GM18498 (cell line): ENCODE measurements at regions not wholly inside any gene's neighbourhood (a gene's known extent, or its start where the extent isn't known, plus 50 kb on each side); places are given as distances from the start of the nearest gene placed in this dataset.
A peak's percentile ranks its signal among the peaks of the same experiment; 100 is the strongest.

Source experiments
- ATAC-seq: cut with Tn5 transposase; IDR thresholded peaks from one replicate; pipeline ENCODE4 v1.9.1; 2021; ENCODE audit warnings: mild to moderate bottlenecking, moderate library complexity; ENCODE audit not compliant: unreplicated experiment

GRCh38 chr6:133688705-133689492 is 200.0 kb upstream of the TCF21 start:
- no peak for ATAC-seq

- no peak for ATAC-seq
These were observed 199.1 kb upstream of the TCF21 start for GRCh38 chr6:133689863-133690262.

- ATAC-seq, result no peak
These were observed 195.3 kb upstream of the TCF21 start for GRCh38 chr6:133693565-133693964.

- no peak for ATAC-seq
These were observed 191.7 kb upstream of the TCF21 start for GRCh38 chr6:133697185-133697584.

GRCh38 chr6:133697666-133698065 is 191.2 kb upstream of the TCF21 start:
- no peak for ATAC-seq

DNA sequence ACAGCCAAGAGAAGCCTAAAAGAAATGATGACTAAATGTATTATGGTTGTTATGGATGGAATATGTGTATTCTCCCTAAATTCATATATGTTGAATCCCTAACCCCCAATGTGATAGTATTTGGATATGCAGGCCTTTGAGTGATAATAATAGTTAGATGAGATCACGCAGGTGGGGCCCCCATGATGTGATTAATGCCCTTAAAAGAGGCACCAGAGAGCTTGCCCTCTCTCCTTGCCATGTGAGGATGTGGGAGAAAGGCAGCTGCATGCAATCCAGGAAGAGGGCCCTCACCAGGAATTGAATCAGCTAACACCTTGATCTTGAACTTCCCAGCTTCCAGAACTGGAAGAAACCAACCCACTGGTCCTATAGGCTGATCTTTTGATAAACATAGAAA is 190.6 kb upstream of the TCF21 start:
- no peak for ATAC-seq

DNA sequence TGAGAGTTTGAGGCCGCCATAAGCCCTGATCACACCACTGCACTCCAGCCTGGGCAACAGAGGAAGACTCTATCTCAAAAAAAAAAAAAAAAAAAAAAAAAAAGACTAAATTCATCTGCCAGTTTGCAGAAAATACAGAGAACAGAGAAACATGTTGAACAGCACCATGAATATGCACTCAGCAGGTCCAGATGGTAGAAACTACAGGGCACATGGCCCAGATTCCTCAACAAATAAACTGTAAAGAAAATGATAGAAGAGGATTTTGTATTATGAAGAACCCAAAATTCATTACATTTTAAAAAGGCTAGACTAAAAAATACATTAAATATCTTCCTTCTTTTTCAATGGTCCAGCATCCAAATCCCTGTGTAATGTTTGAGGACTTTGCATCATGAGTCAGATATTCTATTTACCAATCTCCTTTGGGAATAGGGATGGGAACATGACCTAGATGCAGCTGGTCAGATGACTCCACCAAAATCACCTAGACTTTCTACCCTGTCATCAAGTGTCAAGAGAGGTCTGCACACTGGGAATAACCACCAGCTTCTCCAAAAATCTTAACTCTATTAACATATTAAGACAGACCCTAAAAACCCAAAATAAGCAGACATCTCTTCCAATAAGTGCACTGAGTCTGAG is 189.1 kb upstream of the TCF21 start:
- no peak for ATAC-seq

GRCh38 chr6:133701633-133702331 is 187.1 kb upstream of the TCF21 start:
- no peak for ATAC-seq

DNA sequence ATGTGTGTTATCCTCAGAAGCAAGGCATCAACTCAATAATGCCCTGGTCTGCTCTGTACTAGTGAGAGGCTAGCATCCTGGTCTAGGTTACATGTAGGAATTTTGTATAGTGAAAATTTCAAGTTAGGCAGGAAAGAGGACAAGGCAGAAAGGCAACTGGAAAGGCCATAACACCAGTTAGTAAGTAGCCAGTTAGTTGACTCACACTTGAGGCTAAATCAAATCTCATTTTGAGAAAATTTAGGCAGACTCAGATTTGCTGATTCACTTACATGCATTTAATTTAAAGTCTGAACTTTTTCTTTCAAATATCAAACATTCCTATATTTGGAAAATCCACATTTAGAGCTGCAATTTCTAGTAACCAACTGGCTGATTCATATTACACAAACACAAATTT is 184.5 kb upstream of the TCF21 start:
- ATAC-seq, result no peak

- no peak for ATAC-seq
These were observed 183.8 kb upstream of the TCF21 start for GRCh38 chr6:133705066-133705465.

DNA sequence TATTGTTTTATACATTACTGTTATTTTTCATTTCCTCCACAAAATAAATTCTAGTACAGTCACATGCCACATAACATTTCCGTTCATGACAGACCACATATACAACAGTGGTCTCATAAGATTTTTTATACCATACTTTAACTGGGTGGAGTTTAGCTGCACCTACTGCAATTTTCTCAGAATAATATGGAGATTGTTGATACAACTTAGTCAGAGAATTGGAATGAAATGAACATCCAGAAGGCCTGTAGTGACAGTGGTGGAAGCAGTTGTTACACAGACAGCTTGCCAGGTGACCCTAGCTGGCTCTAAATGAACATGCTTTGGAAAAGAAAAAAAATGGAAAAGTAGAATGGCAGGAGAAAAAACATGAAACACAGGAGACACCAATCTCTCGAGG is 183.2 kb upstream of the TCF21 start:
- ATAC-seq, result no peak

DNA sequence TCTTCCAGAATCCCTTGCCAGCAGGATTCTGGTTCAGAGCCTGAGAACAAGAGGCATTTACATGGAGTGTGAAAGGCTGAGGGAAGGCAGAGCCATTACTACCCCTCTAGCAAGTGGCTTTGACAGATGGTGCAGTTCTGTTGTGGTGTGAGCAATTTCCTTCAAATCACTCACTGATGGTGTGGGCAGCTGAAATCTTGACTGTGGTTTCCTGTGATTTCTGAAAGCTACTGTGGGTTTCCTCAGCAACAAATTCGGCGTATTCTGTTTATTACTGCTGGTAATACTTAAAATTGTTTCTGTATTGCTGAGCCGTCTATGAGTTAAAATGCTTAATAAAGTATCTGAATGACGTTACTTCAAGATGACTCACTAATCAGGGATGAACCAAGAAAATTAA is 181.5 kb upstream of the TCF21 start:
- peak; percentile 69 for ATAC-seq

GRCh38 chr6:133710826-133711225 is 178.1 kb upstream of the TCF21 start:
- ATAC-seq, result no peak

DNA sequence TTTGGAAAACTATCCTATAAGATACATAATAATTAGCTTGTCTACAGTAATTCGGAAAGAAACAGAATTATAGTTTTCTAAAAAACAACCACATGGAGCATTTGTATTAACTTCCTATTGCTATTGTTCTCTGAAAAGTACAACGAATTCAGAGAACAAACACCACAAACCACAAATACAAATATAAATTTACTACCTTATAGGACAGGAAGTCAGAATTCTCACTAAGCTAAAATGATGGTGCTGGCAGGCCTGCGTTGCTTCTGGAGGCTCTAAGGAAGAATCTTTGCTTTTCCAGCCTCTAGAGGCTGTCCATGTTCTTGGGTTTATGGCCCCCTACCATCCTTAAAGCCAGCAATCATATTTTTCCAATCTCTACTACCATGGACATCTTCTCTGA is 173.6 kb upstream of the TCF21 start:
- ATAC-seq, result no peak

- ATAC-seq, result no peak
These were observed 164.2 kb upstream of the TCF21 start for GRCh38 chr6:133724726-133725125.

DNA sequence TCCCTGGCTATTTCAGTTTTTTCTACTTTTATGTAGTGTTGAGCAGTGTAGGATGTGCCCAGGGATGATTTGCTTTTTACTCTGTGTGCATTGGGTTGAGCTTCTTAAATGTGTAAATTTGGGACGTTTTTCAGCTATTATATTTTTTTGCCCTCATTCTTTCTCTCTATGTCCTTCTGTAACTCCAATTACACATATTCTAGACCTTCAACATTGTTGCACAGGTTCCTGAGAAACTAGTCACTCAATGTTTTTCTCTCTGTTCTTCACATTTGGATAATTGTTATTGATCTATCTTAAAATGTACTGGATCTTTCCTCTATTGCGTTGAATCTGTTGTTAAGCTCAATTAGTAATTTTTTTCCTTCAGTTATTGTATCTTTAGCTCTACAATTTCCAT is 162.7 kb upstream of the TCF21 start:
- ATAC-seq, result no peak

- ATAC-seq, result no peak
These were observed 158.0 kb upstream of the TCF21 start for GRCh38 chr6:133730881-133731280.

GRCh38 chr6:133740218-133740617 is 148.7 kb upstream of the TCF21 start:
- ATAC-seq, result no peak

- no peak for ATAC-seq
These were observed 148.1 kb upstream of the TCF21 start for GRCh38 chr6:133740816-133741215.

DNA sequence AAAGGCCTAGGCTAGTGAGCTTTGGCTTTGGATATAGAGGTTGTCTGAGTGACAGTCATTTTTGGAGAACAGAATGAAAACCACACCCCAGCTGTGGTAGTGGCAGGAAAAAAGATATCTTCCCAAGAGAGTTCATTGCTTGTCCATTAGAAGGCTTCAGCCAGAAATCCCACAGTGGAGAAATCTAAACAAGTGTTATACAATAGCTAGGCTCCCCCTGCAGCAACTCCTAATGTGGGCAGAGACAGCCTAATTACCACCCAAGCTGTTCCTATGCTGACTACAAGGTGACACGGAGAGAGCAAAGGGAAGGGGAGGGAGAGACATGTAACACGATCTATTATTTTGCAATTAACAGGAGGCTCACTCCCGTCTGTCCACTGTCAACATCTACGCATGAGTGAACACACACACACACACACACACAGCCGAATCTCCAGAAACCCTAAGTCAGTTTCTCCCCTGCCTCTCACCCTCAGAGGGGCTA is 147.5 kb upstream of the TCF21 start:
- ATAC-seq, result no peak

DNA sequence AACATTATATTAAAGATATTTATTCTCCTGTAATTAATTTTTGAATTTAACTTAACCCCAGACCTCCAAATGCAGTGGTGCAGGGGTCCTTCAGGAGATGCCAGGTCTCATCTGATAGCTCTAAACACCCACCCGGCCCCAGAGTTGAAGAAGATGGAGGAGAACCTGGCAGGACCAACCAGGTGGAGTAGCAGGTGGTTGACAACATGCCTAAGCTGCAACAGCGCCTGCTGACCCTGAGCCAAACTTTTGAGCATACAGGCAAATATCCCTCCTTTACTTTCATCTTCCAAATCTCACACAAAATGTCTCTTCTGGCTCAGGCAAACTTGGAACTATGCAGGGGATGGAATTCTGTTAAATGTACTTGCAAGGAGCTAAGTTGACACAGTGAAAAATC is 145.3 kb upstream of the TCF21 start:
- ATAC-seq, result no peak

DNA sequence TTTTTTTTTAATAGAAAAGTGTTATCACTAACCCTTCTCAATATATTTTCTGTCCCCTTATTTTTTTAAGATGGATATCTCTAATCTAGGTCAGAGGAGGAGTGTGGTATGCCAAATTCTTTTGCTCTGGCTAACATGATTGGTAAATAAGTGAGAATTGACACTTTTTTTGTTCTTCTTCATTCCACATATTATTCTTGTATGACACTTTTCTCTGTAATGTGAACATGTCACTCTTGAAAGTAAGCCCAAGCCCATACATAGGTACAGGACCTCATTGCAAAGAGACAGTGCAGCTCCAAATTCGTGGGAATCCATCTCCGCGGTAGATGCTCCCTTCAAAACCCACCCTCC is 142.5 kb upstream of the TCF21 start:
- ATAC-seq, result no peak
